ENCODE measurements at regions not wholly inside any gene's neighbourhood (a gene's known extent, or its start where the extent isn't known, plus 50 kb on each side); places are given as distances from the start of the nearest gene placed in this dataset.

DNA sequence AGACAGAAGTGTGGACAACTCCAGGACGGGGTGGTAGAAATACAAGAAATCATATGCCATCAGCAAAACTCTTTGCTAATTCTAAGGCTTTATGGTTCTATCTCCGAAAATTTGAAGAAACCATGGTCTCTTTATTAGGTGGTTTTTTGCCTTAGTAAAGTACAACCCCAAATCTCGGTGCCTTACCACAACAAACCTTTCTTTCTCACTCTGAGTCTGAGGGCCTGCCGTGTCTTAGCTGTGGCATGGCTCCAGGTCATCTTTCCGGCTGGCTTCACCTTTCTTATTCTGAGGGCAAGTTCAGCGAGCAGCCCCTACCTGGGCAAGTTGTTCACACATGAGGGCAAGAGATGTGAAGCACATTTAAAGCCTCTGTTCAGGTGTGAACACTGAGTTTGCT is 280.6 kb downstream of the TTLL7 start:
- DNase-seq, result no peak

GRCh38 chr1:83717785-83718184 is 281.1 kb downstream of the TTLL7 start:
- DNase-seq, result no peak

GRCh38 chr1:83716641-83717040 is 282.3 kb downstream of the TTLL7 start:
- no peak for DNase-seq

GRCh38 chr1:83715550-83715949 is 283.4 kb downstream of the TTLL7 start:
- no peak for DNase-seq

GRCh38 chr1:83709662-83710061 is 289.3 kb downstream of the TTLL7 start:
- no peak for DNase-seq

- no peak for DNase-seq
Measured at GRCh38 chr1:83706354-83706938, 292.5 kb downstream of the TTLL7 start.

DNA sequence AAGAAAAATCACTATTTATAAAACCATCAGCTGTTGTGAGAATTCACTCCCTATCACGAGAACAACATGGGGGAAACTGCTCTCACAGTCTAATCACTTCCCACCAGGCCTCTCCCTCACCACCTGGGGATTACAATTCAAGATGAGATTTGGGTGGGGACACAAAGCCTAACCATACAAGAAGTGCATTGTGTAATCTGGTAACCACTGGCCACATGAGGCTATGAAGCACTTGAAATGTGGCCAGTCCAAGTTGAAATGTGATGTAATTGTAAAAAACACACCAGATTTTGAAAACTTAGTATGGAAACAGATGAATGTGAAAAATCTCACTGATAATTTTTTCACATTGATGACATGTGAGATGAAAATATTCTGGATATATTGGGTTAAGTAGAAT is 293.8 kb downstream of the TTLL7 start:
- no peak for DNase-seq

- no peak for DNase-seq
Measured at GRCh38 chr1:83704350-83704749, 294.6 kb downstream of the TTLL7 start.

DNA sequence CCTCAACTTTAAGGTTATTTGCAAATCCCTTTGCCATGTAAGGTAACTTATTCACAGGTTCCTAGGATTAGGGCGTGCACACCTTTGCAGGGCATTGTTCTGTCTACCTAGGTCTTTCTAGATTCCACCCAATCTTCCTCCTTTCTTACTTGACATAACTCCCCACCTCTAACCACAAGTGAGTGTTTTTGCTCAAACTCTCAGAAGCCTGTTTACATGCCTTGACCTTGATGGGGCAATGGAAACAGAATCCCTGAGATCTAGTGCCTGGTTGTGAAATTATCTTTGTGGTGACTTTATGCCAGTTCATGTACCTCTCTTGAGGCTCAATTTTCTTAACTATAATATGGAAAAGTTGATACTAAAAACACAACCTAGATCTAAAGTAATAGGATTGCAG is 296.6 kb downstream of the TTLL7 start:
- no peak for DNase-seq

- DNase-seq, result no peak
Measured at GRCh38 chr1:83701355-83701754, 297.6 kb downstream of the TTLL7 start.

DNA sequence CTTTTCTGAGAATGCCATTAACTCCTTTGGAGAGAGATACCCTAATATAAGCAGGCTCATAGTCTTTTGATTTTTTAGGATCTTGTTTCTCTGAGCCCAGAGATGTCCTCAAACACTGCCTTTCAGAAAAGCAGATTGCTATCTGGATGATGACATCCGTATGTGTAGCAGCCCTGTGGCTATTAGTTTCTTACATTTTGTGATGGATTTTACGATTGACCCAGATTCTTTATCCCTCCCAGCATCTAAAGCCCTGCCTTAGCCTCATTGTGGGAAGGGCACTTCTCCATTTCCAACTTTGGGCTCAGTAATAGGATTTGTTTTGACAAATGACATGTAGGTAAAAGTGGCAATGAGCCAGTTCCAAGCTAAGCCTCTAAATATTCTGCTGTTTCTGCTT is 300.3 kb downstream of the TTLL7 start:
- DNase-seq, result no peak

DNA sequence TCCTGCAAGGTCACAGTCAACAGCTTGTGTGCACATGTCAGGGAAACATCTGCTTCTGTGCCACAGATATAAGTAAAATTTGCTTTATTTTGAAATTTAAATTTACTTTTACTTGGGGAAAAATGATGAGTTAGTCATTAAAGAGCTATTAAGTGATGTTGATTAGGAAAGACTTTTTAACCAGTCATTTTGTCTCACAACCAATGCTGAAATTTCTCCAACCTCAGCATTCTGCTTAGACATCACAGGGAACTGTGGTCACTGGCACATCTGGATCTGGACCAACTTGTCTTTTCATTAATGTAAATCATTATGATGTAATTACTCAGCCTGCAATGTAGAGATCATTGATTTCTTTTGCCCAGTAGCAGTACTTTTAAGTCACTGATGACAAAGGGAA is 301.0 kb downstream of the TTLL7 start:
- DNase-seq, result no peak

DNA sequence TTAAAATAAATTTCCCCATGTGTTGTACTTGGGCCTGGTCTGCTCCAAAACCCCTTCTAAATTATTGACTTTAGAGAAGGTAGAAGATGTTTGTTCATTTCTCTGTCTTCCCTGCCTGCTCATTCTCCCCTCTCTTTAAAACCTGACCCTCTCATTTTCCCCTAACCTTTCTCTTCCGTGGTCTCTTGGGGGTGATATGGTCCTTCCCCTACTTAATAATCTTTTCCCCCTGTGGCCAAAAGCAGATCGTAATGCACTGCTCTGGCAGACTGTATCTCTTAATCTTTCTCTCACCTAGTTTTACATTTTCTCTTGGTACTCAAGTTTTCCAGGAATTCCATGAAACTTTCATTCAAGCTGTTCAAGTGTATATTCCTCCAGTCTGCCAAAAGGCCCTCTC is 301.7 kb downstream of the TTLL7 start:
- DNase-seq, result no peak

GRCh38 chr1:83694449-83694848 is 304.5 kb downstream of the TTLL7 start:
- no peak for DNase-seq

GRCh38 chr1:83693427-83694126 is 305.4 kb downstream of the TTLL7 start:
- DNase-seq, result peak in 2 of 3 experiments; percentile 54 to 82

DNA sequence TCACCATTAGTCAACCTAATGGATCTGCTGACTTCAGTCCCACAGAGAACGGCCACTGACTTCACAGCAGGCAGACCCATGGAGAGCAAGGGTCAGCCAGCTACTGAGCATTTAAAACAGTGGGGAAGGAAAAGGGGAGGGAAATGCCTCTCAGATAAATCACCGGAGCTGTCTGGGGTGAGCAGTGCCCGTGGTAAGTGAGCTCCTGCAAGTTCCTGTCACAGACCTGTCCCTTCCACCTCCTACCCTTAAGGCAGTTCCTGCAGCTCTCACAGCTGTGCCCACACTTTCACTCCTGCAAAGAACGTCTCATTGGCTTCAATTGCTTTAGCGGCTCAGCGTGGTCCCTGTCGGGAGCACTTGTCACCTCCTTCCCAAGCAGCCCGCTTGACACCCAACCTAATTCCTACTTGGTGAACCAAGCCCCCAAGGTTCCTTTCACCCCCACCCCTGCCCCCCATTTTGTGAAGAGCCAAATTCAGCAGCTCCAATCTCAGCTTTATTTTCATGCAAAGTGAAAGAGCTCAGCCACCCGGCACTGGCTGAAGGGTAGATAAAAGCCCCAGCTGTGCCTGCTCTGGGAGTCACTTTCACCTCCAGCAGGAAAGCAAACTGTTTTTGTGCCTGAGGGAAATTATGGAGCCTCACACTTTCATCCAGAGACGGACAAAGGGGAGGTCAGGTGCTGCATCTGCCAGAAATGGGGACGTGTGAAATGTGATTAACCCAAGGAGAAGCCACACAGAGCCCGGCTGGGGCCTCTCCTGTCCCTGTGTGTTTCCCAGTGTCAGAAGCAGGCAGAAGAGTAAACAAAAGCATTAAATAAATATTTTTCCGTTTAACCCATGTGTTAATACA is 306.2 kb downstream of the TTLL7 start:
- DNase-seq, result peak in 2 of 3 experiments; percentile 80 to 91

GRCh38 chr1:83691953-83692500 is 306.9 kb downstream of the TTLL7 start:
- no peak for DNase-seq

GRCh38 chr1:83689921-83690868 is 308.7 kb downstream of the TTLL7 start:
- no peak for DNase-seq

GRCh38 chr1:83682132-83682531 is 316.8 kb downstream of the TTLL7 start:
- DNase-seq, result peak in 2 of 3 experiments; percentile 4 to 68

DNA sequence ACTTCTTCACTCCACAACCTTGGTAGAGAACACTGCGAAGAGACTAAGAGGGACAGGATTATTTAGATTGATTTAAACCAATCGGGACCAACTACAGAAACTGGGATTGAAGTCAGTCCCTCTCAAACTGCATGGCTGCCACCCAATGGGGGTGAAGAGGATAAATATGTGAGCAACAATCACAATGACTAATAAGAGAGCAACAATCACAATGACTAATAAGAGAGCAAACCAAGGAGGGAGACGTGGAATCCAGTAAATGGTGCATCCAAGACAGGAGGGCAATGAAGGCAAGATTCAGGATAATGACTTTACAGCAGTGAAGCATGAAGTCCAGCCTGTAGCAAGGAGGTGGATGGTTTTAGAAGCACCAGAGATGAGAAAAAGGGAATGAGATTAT is 322.8 kb downstream of the TTLL7 start:
- no peak for DNase-seq

DNA sequence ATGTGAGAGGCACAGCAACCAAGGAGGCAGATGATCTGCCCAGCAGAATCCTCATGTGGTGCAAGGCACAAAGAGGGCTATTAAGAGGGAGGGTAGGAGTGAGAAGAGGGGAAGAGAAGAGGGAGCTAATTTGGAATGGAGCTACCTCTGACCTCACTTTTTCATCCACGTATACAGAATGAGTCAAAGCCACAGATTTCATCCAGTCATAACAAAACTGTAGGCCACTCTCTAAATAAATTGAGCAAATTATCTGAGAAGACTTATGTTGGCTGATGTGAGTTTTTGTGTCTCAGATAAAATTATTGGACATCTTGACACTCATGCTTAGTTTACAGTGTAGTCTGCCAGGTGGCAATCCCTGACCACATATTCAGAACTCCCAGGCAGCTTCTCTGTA is 325.6 kb downstream of the TTLL7 start:
- no peak for DNase-seq

GRCh38 chr1:83671586-83671985 is 327.3 kb downstream of the TTLL7 start:
- DNase-seq, result no peak
